Stimulated activated CD4-positive, alpha-beta T cell treated with anti-CD3 and anti-CD28 coated beads, Interleukin-15, amount 100 ng/mL, for 24 hours (primary cell): ENCODE measurements at regions not wholly inside any gene's neighbourhood (a gene's known extent, or its start where the extent isn't known, plus 50 kb on each side); places are given as distances from the start of the nearest gene placed in this dataset.
"Not testable (repeated sequence)": the region's sequence is repeated elsewhere in the genome, so short reads cannot be mapped to it uniquely, and the experiment has no call there.

Source experiments
- DNase-seq: peaks from one replicate; pipeline ENCODE4 v3.0.0-alpha.2; 2020

GRCh38 chr10:21121822-21122221, 224.7 kb upstream of the NEBL start:
- not testable (repeated sequence) for DNase-seq

DNA sequence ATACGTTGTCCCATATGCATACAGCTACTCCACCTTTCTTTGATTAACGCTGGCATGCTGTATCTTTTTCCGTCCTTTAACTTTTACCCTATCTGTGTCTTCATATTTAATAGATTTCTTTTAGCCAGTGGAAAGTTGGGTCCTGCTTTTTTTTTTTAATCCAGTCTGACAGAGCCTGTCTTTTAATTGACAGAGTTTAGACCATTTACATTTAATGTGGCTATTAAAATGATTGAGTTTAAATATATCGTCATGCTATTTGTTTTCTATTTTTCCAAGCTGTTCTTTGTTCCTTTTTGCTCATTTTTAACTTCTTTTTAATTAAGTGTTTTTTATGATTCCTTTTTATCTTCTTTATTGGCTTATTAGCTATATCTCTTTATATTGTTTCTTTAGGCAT, 217.6 kb upstream of the NEBL start:
- DNase-seq = no peak

DNA sequence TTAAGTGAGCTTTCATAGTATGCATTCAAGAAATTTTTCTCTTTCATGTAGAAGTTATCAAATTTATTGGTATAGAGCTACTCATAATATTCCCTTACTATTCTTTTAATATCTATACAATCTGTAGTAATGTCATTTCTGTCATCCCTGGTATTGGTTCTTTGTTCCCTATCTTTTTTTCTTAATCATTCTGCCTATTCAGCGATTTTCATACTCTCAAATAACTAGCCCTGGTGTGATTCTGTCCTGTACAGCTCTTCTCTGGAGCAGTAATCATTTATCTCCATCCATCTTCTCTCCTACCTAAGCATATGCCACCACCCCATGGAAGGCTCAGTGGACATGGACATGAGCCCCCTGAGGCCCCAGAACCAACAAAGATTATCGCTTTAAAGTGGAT, 213.2 kb upstream of the NEBL start:
- no peak for DNase-seq

DNA sequence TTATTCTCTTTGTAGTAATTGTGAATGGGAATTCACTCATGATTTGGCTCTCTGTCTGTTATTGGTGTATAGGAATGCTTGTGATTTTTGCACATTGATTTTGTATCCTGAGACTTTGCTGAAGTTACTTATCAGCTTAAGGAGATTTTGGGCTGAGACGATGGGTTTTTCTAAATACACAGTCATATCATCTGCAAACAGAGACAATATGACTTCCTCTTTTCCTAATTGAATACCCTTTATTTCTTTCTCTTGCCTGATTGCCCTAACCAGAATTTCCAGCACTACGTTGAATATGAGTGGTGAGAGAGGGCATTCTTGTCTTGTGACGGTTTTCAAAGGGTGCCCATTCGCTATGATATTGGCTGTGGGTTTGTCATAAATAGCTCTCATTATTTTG, 209.8 kb upstream of the NEBL start:
- not testable (repeated sequence) for DNase-seq

- not testable (repeated sequence) for DNase-seq
Measured at GRCh38 chr10:21105331-21105730, 208.2 kb upstream of the NEBL start.

GRCh38 chr10:21100871-21101514, 203.9 kb upstream of the NEBL start:
- DNase-seq = peak; percentile 22

DNA sequence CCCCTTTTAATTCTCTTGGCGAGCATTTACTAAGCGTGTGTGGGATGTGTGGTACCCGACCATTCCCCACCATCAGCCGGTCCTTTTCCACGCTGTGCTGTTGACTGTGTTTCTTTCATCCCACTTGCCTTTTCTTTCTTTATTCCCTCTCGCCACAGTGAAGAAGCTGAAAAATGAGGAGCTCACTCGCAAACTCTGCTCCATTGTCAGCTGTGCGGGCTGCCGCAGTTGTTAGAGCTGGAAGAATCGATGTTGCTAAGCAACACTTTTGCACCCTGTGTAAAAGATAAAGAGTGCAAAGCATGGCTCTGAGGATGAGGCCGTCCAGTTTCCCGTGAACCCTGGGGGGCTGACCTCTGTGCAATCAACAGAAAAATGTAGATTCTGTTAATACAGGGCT, 203.1 kb upstream of the NEBL start:
- no peak for DNase-seq

DNA sequence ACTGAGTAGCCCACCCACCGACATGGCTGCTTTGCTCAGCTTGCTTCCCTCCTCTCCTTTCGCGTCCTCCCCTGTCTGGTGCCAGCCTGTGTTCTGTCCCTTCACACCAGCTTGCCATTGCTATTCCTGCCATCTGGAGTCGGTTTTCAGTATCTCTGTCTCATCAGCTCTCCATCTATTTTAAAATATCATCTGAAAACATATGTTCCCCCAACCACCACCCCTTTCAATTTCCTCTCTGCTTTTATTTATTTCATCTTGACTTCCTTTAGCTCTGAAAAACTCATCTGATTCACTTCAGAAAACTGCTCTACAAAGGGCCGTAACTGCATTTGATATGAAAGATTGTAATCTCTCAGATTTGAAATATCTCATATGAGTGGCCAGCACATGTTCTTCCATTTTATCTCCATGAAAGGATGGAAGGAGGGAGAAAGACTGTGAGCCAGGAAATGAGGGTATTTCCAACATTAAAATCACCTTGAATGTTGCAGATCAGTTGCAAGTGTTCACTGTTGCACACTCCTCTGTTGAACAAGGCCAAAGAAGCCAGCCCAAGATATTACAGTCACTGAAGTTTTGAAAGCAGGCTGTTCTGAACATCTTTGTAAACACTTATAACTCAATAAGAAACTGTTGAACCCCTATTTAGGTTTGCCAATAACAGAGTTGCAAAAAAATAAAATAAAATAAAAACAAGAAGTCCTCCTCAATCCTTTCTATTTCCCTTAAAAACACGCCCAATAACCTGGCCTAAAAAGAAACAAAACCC, 202.4 kb upstream of the NEBL start:
- no peak for DNase-seq

GRCh38 chr10:21097926-21098355, 200.8 kb upstream of the NEBL start:
- no peak for DNase-seq

GRCh38 chr10:21095494-21096055, 198.5 kb upstream of the NEBL start:
- DNase-seq = no peak

- DNase-seq = no peak
Measured at GRCh38 chr10:21095073-21095472, 198.0 kb upstream of the NEBL start.

DNA sequence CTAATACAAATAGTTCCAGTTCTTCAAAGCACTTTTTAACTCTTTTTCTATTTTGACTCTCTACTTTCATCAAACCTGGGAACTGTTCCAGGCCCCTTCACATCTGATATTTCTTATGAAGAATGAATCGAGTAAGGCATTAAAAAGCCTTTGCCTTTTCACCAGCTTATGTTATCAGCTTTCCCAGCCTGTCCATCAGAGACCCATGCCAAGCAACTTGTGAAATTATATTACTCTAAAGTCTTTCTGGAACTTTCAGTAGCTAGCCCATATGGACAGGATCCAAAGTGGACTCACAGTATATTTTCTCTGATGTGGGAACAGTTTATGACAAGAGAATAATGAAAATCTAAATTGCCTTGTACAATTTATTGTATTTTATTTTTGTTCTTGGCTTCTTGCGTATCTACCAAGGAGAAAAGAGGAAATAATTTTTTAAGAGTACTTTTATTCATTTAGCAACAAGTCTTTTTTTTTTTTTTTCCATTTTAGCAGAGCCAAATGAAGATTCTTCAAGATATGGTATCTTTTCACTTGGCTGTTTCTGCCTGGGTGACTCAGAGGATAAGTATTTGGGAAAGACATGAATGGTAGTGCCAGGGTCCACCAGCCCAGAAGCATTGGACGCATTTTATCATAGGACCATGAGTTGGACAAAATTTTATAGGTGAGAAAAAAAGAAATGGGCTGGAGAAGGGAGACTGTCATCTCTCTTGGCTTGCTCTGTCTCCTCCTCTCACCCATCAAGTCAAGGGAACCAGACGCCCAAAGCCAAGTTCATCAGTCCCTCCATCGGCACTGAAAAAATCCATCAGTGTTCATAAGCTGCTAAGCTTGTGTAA, 195.8 kb upstream of the NEBL start:
- DNase-seq = no peak

GRCh38 chr10:21090609-21091082, 193.5 kb upstream of the NEBL start:
- DNase-seq = no peak

DNA sequence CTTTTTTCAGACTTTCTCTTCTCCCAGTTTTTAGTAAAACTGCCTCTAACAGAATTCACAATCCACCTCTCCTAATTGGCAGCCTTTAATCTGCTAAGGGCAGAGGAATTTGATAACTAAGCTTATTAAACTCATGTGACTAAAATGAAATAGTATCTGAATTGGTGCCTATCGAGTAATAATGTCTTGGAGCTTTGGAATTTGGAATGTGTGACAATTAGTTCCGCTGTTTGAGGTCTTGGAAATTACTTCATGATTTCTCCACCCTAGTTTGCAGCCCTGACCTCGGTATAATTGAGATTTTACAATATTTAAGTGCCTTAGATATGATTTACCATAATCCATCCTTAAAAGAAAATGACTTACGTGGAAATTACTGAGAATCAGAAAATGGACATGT, 190.4 kb upstream of the NEBL start:
- no peak for DNase-seq

- DNase-seq = no peak
Measured at GRCh38 chr10:21084700-21085099, 187.6 kb upstream of the NEBL start.

GRCh38 chr10:21083861-21084260, 186.8 kb upstream of the NEBL start:
- DNase-seq = no peak

DNA sequence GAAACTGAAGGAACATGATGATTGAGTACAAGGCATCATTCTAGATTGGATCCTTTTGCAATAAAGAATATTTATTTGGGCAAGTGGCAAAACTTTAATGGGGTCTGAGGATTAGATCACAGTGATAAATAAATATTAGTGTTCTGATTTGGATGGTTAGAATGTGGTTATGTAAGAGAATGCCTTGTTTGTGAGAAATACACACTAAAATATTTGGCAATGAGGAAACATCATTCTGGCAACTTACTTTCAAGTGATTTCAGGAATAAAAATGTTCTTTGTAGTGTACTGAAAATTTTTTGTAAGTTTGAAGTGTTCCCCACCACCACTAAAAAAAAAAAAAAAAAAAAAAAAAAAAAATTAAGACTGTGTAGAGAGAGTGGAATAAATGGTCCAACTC, 185.1 kb upstream of the NEBL start:
- DNase-seq = no peak

DNA sequence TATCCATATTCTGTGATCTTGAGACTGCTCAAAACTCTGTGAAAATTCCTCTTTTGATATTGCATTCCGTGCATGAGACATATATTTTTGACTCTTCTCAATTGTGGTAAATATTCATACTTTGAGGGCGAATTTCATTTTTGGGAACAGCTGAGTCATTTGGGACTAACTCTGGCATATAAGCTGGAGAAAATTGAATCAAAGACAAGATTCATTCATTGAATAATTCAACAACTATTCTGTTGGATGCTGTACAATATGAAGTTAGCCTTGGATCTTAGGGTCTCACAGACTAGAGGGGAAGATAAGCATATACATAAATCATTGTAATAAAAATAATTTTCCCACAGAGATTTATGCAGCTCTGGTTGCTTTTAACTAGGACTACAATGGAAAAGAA, 183.2 kb upstream of the NEBL start:
- no peak for DNase-seq

GRCh38 chr10:21079330-21079658, 182.2 kb upstream of the NEBL start:
- DNase-seq = no peak

GRCh38 chr10:21078410-21079329, 181.6 kb upstream of the NEBL start:
- peak; percentile 55 for DNase-seq

- no peak for DNase-seq
Measured at GRCh38 chr10:21077681-21078080, 180.6 kb upstream of the NEBL start.

DNA sequence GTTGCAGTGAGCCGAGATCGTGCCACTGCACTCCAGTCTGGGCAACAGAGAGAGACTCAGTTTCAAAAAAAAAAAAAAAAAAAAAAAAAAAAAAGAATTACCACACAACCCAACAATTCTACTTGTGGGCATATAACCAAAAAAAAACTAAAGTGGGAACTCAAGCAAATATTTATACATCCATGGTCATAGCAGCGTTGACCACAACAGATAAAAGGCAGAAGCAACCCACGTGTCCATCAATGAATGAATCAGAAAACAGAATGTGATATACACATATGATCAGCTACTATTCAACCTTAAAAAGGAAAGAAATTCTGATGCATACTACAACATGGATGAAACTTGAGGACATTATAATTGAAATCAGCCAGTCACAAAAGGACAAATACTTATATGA, 179.3 kb upstream of the NEBL start:
- no peak for DNase-seq
